NCI-H82 (cell line): ENCODE measurements at regions not wholly inside any gene's neighbourhood (a gene's known extent, or its start where the extent isn't known, plus 50 kb on each side); places are given as distances from the start of the nearest gene placed in this dataset.

ENCODE experiments used
- DNase-seq: peaks from one replicate; lab custom pipeline; 2025; lab: John Stamatoyannopoulos, UW

- peak; percentile 87 for DNase-seq
Measured at GRCh38 chr15:77821188-77821958, 188.7 kb upstream of the LINGO1 start.

- DNase-seq = peak; percentile 70
Measured at GRCh38 chr15:77819851-77820728, 187.4 kb upstream of the LINGO1 start.

GRCh38 chr15:77819048-77819850, 186.5 kb upstream of the LINGO1 start:
- DNase-seq = peak; percentile 63

- no peak for DNase-seq
Measured at GRCh38 chr15:77818484-77819047, 185.9 kb upstream of the LINGO1 start.

GRCh38 chr15:77817434-77817833, 184.7 kb upstream of the LINGO1 start:
- DNase-seq = no peak

GRCh38 chr15:77816983-77817382, 184.3 kb upstream of the LINGO1 start:
- no peak for DNase-seq

GRCh38 chr15:77815015-77815414, 182.3 kb upstream of the LINGO1 start:
- peak; percentile 48 for DNase-seq

GRCh38 chr15:77812664-77813063, 180.0 kb upstream of the LINGO1 start:
- no peak for DNase-seq

GRCh38 chr15:77811270-77811669, 178.6 kb upstream of the LINGO1 start:
- DNase-seq = no peak

GRCh38 chr15:77810130-77810571, 177.4 kb upstream of the LINGO1 start:
- peak; percentile 71 for DNase-seq

- peak; percentile 23 for DNase-seq
Measured at GRCh38 chr15:77808581-77809177, 176.0 kb upstream of the LINGO1 start.

- DNase-seq = no peak
Measured at GRCh38 chr15:77808075-77808474, 175.4 kb upstream of the LINGO1 start.

- no peak for DNase-seq
Measured at GRCh38 chr15:77807611-77808010, 174.9 kb upstream of the LINGO1 start.

- DNase-seq = no peak
Measured at GRCh38 chr15:77807115-77807514, 174.4 kb upstream of the LINGO1 start.

- no peak for DNase-seq
Measured at GRCh38 chr15:77804210-77804609, 171.5 kb upstream of the LINGO1 start.

- no peak for DNase-seq
Measured at GRCh38 chr15:77803487-77803886, 170.8 kb upstream of the LINGO1 start.

- no peak for DNase-seq
Measured at GRCh38 chr15:77800305-77800704, 167.6 kb upstream of the LINGO1 start.

GRCh38 chr15:77798847-77799246, 166.1 kb upstream of the LINGO1 start:
- no peak for DNase-seq

- no peak for DNase-seq
Measured at GRCh38 chr15:77798151-77798835, 165.6 kb upstream of the LINGO1 start.

- no peak for DNase-seq
Measured at GRCh38 chr15:77797270-77797669, 164.6 kb upstream of the LINGO1 start.
